A673 (cell line): ENCODE measurements at regions not wholly inside any gene's neighbourhood (a gene's known extent, or its start where the extent isn't known, plus 50 kb on each side); places are given as distances from the start of the nearest gene placed in this dataset.
"Not testable (repeated sequence)": the region's sequence is repeated elsewhere in the genome, so short reads cannot be mapped to it uniquely, and the experiment has no call there.

Source experiments
- EZH2 ChIP-seq: fragments of 200-600 bp; sonication (generic); IDR thresholded peaks from 2 replicates; pipeline ENCODE4 v1.6.1; 2017; ENCODE audit warnings: borderline replicate concordance, low read depth, mild to moderate bottlenecking, mixed read lengths, antibody characterized with exemption, low read length; ENCODE audit not compliant: poor library complexity, severe bottlenecking
- TF ChIP-seq, protein P1 (sequence below): fragments of 300-800, 200-600 bp; sonication (generic); conservative IDR thresholded peaks from 2 replicates; pipeline ENCODE4 v1.5.1; 2017; ENCODE audit warnings: low read depth, mild to moderate bottlenecking, antibody characterized with exemption, low read length, moderate library complexity, mixed read lengths

DNA sequence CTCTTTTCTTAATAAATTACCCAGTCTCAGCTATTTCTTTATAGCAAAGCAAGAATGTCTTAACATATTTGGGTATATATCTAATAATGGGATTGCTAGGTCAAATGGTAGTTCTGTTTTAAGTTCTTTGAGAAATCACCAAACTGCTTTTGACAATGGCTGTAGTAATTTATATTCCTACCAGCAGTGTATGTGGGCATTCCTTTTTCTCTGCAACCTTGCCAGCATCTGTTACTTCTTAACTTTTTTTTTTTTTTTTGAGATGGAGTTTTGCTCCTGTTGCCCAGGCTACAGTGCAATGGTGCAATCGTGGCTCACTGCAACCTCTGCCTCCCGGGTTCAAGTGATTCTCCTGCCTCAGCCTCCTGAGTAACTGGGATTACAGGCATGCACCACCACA is 69.8 kb upstream of the ABCD3 start:
- TF ChIP-seq, protein P1, sequence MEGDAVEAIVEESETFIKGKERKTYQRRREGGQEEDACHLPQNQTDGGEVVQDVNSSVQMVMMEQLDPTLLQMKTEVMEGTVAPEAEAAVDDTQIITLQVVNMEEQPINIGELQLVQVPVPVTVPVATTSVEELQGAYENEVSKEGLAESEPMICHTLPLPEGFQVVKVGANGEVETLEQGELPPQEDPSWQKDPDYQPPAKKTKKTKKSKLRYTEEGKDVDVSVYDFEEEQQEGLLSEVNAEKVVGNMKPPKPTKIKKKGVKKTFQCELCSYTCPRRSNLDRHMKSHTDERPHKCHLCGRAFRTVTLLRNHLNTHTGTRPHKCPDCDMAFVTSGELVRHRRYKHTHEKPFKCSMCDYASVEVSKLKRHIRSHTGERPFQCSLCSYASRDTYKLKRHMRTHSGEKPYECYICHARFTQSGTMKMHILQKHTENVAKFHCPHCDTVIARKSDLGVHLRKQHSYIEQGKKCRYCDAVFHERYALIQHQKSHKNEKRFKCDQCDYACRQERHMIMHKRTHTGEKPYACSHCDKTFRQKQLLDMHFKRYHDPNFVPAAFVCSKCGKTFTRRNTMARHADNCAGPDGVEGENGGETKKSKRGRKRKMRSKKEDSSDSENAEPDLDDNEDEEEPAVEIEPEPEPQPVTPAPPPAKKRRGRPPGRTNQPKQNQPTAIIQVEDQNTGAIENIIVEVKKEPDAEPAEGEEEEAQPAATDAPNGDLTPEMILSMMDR: not testable (repeated sequence)
- TF ChIP-seq EZH2: not testable (repeated sequence)
